HG02798 (cell line): ENCODE measurements at regions not wholly inside any gene's neighbourhood (a gene's known extent, or its start where the extent isn't known, plus 50 kb on each side); places are given as distances from the start of the nearest gene placed in this dataset.
"Not testable (repeated sequence)": the region's sequence is repeated elsewhere in the genome, so short reads cannot be mapped to it uniquely, and the experiment has no call there.

Source experiments
- ATAC-seq: cut with Tn5 transposase; IDR thresholded peaks from one replicate; pipeline ENCODE4 v1.9.1; 2021; ENCODE audit warnings: mild to moderate bottlenecking; ENCODE audit not compliant: unreplicated experiment, poor library complexity

- no peak for ATAC-seq
Measured at GRCh38 chr9:22170556-22170955, 161.5 kb upstream of the CDKN2B start.

DNA sequence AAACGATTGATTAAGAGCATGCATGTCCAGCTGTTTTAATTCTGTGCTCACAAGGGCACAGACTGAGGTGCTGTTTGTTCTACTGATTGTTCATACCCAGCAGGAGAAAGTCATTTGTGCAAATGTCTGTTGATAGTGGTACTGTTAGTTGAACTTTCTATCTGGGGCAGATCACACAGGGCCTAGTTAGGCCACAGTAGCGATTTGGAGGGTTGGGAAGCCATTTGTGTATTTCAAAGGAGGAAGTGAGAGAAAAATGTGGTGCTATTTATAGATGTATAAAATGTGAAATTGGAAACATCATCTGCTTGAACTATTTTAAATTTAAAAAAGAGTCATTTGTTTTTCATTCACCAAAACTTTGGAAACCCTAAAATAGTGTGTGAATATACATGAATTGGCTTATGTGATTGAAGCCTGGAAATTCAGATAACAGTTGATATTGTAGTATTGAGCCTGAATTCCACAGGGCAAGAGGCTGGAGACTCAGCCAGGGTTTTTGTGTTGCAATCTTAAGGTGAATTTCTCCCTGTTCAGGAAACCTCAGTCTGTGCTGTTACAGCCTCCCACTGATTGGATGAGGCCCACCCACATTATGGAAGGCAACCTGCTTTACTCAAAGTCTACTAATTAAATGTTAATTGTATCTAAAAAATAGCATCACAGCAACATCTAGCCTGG is 162.0 kb upstream of the CDKN2B start:
- ATAC-seq = no peak

- ATAC-seq = no peak
Measured at GRCh38 chr9:22171691-22172090, 162.6 kb upstream of the CDKN2B start.

DNA sequence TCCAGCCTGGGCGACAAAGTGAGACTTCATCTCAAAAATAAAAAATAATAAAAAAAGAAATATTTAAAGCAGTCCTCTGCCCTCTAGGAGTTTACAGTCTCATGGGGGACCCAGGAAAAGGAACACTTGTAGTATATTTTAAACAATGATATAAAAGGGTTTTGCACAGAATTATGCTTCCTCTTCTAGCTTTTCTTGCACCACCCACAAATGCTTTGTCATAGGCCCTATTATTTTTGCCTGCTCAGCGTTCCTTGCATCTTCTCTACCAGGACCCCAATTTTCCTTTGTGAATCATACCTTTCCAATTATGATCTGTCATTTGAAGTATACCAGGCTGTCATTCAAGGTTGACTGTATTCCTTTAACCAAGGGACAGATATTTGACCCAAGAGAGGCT is 164.8 kb upstream of the CDKN2B start:
- ATAC-seq = no peak

DNA sequence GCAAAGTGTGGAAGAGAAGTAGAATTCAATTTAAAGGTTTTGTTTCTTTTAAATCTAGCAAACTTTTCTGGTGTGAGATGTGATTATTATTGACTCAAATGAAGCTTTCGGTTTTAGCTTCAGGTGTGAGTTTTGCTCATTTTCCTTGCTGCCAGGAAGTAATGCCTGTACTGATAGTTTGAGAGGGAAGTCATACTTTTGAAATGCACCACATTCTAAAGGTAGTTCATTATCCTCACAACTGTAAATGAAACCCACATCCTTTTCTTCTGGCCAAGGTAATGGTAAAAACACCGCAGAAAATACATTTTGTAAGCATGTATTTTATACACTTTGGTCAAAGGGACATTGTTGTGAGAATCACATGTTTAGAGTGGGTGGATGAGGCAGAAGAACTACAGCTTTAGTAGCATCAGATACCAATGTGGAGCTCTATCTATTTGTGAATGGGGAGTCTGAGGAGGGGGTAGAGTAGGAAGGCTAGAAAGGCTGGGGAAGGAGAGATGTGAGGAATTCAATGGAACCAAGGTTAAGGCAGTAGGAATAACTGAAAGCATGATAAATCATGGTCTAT is 167.0 kb upstream of the CDKN2B start:
- peak; percentile 40 for ATAC-seq

DNA sequence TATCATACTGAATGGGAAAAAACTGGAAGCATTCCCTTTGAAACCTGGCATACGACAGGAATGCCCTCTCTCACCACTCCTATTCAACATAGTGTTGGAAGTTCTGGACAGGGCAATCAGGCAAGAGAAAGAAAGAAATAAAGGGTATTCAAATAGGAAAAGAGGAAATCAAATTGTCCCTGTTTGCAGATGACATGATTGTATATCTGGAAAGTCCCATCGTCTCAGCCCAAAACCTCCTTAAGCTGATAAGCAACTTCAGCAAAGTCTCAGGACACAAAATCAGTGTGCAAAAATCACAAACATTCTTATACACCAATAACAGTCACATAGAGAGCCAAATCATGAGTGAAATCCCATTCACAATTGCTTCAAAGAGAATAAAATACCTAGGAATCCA is 171.9 kb upstream of the CDKN2B start:
- ATAC-seq = not testable (repeated sequence)

DNA sequence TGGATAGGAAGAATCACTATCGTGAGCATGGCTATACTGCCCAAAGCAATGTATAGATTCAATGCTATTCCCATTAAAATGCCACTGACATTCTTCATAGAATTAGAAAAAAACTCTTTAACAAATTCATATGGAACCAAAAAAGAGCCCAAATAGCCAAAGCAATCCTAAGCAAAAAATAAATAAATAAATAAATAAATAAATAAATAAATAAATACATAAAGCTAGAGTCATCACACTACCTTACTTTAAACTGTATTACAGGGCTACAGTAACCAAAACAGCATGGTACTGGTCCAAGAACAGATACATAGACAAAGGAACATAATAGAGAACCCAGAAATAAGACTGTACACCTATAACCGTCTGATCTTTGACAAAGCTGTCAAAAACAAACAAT is 180.4 kb upstream of the CDKN2B start:
- ATAC-seq = no peak

DNA sequence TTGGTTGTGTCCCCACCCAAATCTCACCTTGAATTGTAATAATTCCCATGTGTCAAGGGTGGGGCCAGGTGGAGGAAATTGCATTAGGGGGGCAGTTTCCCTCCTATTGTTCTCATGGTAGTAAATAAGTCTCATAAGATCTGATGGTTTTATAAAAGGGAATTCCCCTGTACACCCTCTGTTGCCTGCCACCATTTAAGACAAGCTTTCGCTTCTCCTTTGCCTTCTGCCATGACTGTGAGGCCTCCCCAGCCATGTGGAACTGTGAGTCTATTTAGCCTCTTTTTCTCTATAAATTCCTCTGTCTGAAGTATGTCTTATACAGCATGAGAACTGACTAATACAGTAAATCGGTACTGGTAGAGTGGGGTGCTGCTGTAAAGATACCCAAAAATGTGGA is 187.9 kb upstream of the CDKN2B start:
- peak; percentile 60 for ATAC-seq

DNA sequence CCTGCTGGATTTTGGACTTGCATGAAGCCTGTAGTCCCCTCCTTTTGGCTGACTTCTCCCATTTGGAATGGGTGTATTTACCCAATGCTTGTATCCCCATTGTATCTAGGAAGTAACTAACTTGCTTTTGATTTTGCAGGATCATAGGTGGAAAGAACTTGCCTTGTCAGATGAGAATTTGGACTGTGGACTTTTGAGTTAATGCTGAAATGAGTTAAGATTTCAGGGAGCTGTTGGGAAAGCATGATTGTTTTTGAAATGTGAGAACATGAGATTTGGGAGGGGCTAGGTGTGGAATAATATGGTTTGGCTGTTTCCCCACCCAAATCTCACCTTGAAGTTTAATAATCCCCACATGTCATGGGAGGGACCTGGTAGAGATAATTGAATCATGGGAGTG is 189.6 kb upstream of the CDKN2B start:
- ATAC-seq = no peak

GRCh38 chr9:22201256-22201655 is 192.2 kb upstream of the CDKN2B start:
- ATAC-seq = no peak

DNA sequence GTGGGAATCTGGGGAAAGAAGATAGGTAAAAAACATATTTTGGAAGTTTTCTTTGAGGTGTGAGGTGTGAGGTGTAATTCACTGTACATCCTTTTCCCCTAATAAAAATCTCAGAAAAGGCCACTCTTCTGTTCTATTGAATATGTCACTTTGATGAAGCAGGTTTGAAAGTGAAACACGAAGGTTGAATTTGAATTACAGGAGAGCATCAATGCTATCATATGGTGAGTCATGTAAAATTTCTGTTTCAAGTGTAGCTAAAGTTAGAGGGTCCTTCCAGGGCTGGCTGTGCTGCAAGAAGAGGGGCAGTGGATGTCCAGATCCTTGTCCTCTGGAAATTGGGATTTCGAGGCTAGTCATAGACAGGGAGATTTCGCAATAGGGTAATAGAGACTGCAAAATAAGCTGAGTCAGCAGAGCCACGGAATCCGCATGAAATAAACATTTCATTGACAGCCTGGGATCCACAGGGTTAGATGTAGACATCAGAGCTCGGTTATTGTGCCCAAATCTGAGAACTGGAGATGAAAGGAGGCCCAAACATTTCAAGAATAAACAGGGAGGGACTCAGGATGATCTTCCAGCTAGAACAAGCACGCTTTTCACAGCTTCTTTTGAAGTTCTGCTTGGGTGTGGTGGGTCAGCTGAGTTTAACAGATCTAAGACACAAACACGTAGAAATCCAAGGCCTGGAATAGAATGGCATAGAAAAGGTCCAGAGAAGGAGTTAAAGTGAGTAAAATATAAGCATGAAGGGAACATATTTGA is 194.4 kb upstream of the CDKN2B start:
- no peak for ATAC-seq

DNA sequence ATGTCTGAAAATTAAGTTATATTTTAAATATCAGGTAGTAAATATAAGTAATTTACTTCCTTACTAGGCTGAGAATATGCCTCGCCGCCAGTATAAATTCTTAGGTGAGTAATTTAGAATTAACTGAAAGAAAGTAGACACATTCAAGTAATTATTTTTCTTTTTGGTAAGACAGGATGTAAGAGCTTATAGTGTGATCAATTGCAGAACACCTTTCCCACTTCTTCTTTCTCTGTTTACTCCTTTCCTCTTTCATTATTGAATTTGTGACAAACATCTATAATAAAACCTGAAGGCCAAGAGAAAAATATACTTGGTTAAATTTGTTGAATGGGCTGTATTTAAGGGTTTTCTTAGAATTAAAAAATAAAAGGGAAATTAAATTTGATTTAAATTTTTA is 195.1 kb upstream of the CDKN2B start:
- no peak for ATAC-seq

- ATAC-seq = no peak
Measured at GRCh38 chr9:22206833-22207232, 197.7 kb upstream of the CDKN2B start.

- ATAC-seq = no peak
Measured at GRCh38 chr9:22208846-22209585, 199.9 kb upstream of the CDKN2B start.

- no peak for ATAC-seq
Measured at GRCh38 chr9:22210262-22210661, 201.2 kb upstream of the CDKN2B start.

DNA sequence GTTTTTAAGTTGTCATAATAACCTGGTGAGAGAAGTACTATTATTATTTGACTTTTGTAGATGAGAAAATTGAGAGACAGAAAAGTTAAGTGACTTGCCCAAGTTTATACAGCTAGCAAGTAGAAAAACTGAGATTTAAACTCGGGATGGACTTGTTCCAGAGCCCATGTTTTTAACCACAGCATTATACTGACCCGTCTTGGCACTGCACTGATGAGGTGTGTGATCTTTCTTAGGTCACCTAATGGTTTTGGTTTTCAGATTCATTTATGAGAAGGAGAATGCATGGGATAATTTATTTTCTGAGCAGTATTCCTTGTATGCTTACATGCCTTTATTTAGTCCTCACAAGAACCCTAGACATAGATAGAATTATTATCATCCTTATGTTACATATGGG is 201.8 kb upstream of the CDKN2B start:
- ATAC-seq = no peak

- no peak for ATAC-seq
Measured at GRCh38 chr9:22211588-22212360, 202.7 kb upstream of the CDKN2B start.

DNA sequence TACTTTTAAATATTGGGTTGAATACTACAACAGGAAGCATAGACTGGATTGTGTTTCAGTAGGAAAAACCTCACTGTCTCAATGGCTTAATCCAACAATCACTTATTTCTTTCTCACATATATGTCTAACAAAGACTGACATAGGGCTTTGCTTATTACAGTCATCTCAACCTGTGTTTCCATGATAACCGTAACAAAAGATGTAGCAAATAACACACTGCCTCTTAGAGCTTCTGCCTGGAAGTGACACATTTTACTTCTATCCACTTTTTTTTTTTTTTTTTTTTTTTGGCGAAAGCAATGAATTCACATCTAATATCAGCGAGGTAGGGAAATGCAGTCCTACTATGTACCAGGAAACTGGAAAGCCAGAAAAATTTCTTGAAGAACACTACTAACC is 204.9 kb upstream of the CDKN2B start:
- no peak for ATAC-seq

DNA sequence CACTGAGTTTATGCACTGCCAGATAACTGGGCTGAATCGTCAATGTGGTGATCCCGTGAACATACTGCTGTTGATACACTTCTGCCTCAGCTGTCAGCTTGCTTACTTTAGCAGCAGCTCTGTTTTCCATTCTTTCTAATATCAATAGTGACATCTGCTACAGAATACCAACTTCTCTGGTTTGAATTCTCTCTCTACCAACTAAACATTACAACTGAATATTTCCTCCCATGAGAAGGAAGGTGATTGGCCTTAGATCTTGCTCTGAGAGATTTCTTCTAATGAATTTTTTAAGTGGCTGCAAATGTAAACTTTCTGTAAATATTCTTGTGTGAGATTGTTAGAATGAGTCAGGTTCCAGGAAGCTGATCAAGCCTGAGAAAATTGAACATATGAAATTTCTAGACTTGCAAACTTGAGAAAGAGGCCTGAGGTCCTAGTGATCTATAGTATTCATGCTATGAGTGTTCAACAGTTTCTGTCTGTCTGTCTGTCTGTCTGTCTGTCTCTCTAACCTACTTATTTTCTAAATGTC is 205.5 kb upstream of the CDKN2B start:
- ATAC-seq = no peak

DNA sequence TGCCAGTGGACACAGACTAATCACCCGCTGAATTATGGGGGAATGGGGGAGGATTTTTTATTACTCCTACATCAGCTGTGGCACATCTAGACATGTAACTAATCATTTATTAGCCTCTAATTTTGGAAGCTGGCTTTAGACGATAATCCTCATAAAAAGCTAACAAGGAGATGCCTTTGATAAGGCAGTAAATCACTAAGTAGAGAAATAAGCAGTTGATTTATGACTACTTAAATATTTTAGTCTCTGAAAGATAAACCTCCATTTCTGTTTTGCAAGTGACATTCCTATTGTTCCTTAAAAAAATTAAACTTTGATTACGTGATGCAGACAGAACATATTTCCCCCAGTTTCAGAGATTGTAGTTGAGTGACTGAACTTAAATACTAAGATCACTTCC is 206.4 kb upstream of the CDKN2B start:
- ATAC-seq = no peak
